ENCODE measurements at regions not wholly inside any gene's neighbourhood (a gene's known extent, or its start where the extent isn't known, plus 50 kb on each side); places are given as distances from the start of the nearest gene placed in this dataset.

- TF ChIP-seq, protein P1, sequence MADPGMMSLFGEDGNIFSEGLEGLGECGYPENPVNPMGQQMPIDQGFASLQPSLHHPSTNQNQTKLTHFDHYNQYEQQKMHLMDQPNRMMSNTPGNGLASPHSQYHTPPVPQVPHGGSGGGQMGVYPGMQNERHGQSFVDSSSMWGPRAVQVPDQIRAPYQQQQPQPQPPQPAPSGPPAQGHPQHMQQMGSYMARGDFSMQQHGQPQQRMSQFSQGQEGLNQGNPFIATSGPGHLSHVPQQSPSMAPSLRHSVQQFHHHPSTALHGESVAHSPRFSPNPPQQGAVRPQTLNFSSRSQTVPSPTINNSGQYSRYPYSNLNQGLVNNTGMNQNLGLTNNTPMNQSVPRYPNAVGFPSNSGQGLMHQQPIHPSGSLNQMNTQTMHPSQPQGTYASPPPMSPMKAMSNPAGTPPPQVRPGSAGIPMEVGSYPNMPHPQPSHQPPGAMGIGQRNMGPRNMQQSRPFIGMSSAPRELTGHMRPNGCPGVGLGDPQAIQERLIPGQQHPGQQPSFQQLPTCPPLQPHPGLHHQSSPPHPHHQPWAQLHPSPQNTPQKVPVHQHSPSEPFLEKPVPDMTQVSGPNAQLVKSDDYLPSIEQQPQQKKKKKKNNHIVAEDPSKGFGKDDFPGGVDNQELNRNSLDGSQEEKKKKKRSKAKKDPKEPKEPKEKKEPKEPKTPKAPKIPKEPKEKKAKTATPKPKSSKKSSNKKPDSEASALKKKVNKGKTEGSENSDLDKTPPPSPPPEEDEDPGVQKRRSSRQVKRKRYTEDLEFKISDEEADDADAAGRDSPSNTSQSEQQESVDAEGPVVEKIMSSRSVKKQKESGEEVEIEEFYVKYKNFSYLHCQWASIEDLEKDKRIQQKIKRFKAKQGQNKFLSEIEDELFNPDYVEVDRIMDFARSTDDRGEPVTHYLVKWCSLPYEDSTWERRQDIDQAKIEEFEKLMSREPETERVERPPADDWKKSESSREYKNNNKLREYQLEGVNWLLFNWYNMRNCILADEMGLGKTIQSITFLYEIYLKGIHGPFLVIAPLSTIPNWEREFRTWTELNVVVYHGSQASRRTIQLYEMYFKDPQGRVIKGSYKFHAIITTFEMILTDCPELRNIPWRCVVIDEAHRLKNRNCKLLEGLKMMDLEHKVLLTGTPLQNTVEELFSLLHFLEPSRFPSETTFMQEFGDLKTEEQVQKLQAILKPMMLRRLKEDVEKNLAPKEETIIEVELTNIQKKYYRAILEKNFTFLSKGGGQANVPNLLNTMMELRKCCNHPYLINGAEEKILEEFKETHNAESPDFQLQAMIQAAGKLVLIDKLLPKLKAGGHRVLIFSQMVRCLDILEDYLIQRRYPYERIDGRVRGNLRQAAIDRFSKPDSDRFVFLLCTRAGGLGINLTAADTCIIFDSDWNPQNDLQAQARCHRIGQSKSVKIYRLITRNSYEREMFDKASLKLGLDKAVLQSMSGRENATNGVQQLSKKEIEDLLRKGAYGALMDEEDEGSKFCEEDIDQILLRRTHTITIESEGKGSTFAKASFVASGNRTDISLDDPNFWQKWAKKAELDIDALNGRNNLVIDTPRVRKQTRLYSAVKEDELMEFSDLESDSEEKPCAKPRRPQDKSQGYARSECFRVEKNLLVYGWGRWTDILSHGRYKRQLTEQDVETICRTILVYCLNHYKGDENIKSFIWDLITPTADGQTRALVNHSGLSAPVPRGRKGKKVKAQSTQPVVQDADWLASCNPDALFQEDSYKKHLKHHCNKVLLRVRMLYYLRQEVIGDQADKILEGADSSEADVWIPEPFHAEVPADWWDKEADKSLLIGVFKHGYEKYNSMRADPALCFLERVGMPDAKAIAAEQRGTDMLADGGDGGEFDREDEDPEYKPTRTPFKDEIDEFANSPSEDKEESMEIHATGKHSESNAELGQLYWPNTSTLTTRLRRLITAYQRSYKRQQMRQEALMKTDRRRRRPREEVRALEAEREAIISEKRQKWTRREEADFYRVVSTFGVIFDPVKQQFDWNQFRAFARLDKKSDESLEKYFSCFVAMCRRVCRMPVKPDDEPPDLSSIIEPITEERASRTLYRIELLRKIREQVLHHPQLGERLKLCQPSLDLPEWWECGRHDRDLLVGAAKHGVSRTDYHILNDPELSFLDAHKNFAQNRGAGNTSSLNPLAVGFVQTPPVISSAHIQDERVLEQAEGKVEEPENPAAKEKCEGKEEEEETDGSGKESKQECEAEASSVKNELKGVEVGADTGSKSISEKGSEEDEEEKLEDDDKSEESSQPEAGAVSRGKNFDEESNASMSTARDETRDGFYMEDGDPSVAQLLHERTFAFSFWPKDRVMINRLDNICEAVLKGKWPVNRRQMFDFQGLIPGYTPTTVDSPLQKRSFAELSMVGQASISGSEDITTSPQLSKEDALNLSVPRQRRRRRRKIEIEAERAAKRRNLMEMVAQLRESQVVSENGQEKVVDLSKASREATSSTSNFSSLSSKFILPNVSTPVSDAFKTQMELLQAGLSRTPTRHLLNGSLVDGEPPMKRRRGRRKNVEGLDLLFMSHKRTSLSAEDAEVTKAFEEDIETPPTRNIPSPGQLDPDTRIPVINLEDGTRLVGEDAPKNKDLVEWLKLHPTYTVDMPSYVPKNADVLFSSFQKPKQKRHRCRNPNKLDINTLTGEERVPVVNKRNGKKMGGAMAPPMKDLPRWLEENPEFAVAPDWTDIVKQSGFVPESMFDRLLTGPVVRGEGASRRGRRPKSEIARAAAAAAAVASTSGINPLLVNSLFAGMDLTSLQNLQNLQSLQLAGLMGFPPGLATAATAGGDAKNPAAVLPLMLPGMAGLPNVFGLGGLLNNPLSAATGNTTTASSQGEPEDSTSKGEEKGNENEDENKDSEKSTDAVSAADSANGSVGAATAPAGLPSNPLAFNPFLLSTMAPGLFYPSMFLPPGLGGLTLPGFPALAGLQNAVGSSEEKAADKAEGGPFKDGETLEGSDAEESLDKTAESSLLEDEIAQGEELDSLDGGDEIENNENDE (IDR thresholded peaks at IDR 0.05; ENCODE audit: insufficient replicate concordance, low read length): no peak
- TF ChIP-seq, protein P2, sequence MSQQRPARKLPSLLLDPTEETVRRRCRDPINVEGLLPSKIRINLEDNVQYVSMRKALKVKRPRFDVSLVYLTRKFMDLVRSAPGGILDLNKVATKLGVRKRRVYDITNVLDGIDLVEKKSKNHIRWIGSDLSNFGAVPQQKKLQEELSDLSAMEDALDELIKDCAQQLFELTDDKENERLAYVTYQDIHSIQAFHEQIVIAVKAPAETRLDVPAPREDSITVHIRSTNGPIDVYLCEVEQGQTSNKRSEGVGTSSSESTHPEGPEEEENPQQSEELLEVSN (IDR thresholded peaks at IDR 0.05): no peak
Observed at GRCh38 chr4:186857793-186858192, 134.1 kb upstream of the FAT1 start (continued).

Data from H1 (cell line).